GM21360 (cell line): ENCODE measurements at regions not wholly inside any gene's neighbourhood (a gene's known extent, or its start where the extent isn't known, plus 50 kb on each side); places are given as distances from the start of the nearest gene placed in this dataset.
"Not testable (repeated sequence)": the region's sequence is repeated elsewhere in the genome, so short reads cannot be mapped to it uniquely, and the experiment has no call there.

ENCODE experiments used
- ATAC-seq: cut with Tn5 transposase; IDR thresholded peaks from one replicate; pipeline ENCODE4 v1.9.1; 2021; ENCODE audit warnings: mild to moderate bottlenecking, moderate library complexity; ENCODE audit not compliant: unreplicated experiment

DNA sequence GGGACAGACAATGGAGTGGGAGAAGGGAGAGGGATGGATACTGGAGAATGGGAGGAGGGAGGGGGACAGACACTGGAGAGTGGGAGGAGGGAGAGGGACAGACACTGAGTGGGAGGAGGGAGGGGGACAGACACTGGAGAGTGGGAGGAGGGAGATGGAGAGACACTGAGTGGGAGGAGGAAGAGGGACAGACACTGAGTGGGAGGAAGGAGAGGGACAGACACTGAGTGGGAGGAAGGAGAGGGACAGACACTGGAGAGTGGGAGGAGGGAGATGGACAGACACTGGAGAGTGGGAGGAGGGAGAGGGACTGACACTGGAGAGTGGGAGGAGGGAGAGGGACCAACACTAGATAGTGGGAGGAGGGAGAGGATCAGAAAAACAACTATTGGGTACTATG is 426.7 kb upstream of the PMFBP1 start:
- no peak for ATAC-seq

DNA sequence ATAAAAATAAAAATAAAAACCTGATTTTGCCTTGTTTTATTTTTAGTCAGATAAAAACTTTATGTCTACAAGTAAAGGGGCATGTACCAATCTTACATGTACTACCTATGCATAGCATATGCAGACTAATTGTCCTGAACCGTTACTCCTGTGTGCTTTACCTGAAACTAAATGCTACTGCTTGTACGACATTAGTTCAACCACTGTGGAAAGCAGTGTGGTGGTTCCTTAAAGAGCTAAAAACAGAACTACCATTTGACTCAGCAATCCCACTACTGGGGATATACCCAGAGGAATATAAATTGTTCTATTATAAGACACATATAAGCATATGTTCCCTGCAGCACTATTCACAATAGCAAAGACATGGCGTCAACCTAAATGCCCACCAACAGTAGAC is 426.0 kb upstream of the PMFBP1 start:
- no peak for ATAC-seq

DNA sequence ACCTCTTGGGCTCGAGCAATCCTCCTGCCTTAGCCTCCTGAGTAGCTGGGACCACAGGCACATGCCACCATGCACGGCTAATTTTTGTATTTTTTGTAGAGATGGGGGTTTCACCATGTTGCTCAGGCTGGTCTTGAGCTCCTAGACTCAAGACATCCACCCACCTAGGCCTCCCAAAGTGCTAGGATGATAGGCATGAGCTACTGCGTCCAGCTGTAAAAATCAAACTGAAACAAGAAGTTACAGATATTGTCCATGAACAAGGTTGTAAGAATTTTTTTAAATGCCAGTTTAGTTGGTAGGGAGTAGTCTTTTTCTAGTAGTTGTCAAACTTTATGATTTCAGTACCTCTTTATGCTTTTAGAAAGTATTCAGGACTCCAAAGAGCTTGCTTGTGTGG is 424.4 kb upstream of the PMFBP1 start:
- no peak for ATAC-seq

DNA sequence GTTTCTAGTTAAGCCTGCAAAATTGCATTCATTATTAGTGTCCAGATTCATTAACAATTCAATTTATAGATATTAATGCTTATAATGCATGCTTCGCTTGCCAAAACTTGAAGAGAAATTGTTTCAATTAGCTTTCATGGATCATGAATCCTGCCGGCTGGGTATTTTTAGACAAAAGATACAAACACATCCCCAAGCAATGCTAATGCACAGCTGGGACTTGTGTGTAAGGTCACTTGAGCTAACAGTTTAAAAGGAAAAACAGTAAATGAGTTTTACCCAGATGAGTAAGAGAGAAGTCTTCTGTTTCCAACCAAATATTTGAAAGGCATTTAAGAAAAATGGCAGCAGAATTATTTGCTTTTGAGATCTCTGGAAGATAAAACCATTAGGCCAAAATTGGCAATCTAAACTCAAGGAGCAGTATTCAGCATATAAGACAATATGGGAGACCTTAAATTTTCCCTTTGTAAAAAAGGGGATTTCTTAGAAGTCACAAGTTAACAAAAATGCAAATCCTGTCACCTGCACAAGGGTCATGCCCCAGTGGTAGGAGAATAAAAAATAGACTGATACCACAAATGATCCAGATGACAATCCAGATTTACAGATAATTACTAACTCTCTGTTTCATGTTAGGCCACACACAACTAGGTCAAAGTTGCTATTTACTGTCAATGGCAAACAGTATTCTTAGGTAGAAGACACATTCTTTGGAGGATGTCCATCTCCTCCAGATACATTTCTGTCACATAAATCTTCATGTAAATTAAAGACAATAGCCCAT is 418.4 kb upstream of the PMFBP1 start:
- peak; percentile 91 for ATAC-seq

DNA sequence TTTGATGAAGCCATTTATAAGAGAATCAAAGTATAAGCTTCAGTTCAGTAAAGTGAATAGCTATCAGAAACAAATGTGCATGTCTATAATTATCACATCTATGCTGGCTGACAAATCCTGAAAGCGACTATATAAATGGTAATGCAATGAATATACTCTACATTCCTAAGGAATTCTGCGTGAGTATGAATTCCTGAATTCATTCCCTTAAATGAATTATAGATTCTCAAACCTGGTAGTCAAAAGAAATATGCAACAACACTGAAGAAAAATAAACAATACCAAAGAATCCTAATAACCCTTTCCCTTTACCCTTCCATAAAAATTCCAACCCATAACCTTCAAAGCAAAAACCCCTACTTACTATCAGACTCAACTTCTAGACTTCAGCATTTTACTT is 416.6 kb upstream of the PMFBP1 start:
- no peak for ATAC-seq

DNA sequence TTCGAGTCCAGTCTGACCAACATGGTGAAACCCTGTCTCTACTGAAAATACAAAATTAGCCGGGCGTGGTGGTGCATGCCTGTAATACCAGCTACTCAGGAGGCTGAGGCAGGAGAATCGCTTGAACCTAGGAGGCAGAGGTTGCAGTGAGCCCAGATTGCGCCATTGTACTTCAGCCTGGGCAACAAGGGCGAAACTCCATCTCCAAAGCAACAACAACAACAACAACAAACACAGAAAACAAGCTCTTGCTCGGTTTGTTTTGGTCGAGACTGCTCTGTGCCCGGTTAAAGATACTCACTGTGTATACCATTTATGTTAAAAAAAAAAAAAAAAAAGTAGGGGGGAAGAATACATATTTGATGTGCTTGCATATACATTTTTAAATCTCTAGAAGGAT is 406.1 kb upstream of the PMFBP1 start:
- not testable (repeated sequence) for ATAC-seq

DNA sequence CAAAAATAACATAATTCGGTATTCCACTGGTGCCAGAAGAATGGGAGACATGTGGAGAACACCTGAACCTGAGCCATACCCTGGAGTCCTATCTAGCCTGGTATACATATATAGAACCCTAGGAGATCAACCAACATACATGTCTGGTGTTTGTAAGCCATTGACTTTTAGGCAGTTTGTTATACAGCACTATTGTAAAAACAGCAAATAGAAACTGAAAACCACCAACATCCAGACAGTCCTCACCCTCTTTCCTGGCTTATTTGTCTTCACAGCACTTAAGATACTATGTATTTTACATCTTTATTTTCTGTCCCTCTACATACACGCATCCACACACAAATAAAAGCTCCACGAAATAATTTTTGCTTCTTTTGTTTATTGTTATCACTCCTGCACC is 404.2 kb upstream of the PMFBP1 start:
- no peak for ATAC-seq

DNA sequence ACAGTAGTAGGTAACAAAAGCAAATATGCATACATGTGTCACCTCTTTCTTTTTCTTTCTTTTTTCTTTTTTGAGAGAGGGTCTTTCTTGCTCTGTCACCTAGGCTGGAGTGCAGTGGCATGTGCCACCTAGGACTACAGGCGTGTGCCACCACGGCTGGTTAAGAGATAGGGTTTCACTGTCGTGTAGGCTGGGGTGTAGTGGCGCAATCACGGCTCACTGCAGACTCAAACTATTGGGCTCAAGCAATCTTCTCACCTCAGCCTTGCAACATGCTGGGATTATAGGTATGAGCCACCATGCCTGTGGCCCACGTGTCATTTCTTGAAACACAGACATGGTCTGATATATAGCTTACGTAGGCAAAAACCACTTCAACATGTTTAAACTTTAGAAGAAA is 397.7 kb upstream of the PMFBP1 start:
- ATAC-seq = no peak

DNA sequence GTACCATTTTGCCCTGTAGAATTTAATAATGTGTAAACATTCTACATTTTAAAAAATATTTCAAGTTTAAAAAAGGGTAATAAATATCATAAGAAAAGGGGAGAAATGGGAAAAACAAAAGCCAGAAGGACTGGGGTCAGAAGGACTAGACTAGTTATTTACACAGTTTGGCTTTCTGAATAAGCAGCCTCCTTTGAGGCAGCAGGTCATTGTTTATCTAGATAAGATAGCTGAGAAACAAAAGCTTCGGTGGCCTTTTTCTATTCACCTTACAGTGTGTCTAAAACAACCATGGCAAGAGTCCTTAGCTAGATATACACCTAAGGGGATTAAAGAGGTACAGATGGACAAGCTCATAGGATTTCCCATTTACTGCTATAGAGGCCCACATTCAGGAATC is 396.5 kb upstream of the PMFBP1 start:
- no peak for ATAC-seq

DNA sequence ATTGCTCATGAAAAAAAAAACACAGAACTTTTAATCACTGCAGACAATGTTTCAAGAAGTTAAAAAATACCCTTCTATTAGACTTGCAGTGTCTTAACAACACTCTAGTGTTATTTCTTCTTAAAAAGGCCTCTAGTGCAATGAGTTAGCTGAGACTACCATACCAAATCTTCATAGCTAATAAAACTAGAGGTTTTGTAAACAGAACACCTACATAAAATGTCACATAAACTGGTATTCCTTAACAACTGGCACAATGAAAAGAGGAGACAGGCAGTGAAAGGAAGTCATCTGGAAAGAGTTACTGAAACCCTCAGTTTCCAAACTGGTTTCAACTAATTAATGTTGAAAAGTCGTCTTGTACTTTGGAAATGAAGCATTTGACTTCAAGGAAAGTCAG is 394.2 kb upstream of the PMFBP1 start:
- no peak for ATAC-seq

DNA sequence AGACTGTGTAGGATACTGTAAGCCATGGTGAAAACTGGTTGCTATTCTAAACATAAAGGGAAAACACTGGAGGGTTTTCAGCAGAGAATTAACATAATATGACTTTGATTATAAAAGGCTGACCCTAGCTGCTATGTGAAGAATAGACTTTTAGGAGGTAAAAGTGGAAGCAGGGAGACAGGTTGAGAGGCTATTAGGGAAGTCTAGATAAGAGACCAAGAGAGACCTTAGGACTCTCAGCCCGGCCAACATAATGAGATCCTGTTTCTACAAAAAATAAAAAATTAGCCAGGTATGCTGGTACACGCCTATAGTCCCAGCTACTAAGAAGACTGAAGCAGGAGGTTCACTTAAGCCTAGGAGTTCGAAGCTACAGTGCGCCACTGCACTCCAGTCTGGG is 393.2 kb upstream of the PMFBP1 start:
- no peak for ATAC-seq

DNA sequence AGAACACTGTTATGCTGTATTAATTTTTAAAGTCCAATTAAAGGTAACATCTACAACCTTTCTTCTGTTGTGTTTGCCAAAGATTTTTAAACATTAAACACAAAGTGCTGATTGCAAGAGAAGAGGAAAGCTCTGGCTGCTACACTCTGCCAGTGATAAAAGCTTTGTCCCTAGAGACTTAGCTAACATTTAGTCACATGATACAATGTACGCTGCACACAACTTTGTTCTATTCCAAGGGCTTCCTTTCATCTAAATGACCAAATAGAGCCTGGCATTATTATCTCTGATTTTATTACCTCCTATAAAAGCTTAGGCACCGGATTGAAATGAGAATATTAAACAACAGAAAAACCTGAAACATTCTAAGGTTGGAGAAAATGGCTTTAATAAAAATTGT is 388.7 kb upstream of the PMFBP1 start:
- no peak for ATAC-seq

DNA sequence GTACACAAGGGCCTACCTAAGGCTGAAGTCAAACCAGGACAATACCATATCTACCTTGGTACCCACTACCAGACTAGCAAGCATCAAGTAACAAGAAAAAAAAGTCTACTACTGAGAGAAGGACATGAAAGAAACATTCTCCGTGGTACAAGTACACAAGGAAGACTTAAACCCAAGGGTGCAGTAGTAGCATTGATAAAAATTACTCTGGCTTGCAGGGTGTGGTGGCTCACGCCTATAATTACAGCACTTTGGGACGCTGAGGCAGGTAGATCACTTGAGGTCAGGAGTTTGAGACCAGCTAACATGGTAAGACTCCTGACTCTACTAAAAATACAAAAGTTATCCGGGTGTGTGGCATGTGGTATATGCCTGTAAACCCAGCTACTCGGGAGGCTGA is 386.5 kb upstream of the PMFBP1 start:
- no peak for ATAC-seq

DNA sequence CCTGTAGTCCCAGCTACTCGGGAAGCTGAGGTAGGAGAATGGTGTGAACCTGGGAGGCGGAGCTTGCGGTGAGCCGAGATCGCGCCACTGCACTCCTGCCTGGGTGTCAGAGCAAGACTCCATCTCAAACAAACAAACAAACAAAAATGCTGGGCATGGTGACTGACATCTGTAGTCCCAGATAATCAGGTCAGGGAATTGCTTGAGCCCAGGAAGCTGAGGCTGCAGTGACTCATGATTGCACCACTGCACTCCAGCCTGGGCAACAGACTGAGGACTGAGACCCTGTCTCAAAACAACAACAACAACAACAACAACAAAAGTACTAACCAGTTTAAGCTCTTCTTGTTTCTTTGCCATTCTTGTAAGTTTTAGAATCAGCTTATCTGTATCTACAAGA is 383.0 kb upstream of the PMFBP1 start:
- ATAC-seq = no peak

DNA sequence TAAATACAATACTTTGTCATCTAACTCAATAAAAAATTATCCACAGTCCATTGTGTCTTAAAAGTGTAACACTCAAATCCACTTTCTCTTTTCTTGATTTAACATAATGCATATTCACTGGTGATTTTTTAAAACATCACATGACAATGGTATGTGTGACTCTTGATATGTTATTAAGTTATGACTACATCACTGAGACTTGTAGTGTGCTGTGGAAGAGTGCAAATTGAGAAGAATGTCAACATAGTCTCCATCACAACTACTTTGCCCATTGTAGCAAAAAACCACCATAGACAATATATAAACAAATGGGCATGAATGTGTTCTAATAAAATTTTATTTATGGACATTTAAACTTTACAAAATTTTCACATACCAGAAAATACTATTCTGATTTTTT is 380.7 kb upstream of the PMFBP1 start:
- no peak for ATAC-seq

DNA sequence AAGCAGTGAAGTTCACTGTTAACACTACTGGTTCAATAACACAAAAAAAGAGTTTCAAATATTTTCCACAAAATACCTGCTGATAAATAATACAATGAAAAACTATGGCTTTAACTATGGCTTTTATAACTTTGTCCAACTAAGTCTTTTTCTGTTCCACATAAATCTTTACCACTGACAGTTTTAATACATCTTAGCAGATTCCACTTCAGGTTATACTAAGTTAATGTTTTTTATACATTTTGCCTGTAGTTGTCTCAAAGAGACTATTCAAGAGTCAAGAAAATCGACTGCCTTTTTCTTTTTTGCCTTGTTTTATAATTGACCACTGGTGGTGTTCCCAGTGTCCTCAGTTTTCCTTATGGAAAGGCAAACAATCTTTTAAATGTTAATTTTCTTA is 379.7 kb upstream of the PMFBP1 start:
- no peak for ATAC-seq

DNA sequence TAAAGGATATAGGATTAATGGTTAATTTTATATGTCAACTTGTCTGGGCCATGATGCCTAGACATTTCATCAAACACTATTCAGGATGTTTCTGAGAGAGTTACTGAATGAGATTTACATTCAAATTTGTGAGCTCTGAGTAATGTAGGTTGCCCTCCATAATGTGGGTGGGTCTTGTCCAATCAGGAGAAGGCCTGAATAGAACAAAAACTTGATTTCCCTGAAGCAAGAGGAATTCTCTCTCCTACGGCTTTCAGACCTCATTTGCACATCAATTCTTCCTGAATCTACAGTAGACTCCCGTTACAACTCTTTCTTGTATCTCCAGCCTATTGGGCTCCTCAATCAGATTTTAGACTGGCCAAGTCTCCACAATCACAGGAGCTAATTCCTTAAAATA is 377.9 kb upstream of the PMFBP1 start:
- no peak for ATAC-seq

DNA sequence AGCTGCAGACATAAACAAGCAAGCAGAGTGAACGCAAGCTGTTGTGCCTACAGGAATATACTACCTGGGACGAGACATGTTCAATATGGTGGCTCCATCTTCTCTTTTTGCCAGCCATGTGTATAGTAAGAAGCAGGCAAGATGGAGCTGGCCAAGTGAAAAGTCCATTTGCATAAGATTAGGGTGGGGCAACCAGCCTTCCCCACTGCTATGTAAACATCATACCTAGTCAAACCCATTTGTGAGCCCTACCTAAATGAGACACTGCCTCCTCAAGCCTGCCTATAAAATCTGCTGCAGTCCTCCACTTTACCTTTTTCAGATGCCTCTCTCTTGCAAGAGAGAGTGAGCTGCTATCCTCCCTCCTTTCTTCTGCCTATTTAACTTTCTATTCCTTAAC is 370.1 kb upstream of the PMFBP1 start:
- ATAC-seq = no peak

DNA sequence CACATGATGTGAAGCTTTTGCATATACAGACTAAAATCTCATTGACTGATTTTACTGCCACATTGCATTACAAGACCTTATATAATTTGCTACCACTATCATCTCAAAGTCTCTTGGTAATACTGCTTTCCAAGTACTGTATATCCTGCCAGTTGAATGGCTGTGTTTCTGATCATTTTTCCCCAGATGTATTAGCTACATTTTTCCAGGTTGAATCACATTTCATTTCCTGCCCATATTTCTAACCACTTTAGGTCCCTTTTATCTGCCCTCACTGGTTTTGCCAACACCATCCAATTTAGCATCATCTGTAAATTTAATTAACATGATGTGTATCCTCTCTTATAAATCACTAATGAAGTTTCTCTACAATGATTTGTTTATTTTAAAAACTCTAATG is 365.7 kb upstream of the PMFBP1 start:
- ATAC-seq = no peak

DNA sequence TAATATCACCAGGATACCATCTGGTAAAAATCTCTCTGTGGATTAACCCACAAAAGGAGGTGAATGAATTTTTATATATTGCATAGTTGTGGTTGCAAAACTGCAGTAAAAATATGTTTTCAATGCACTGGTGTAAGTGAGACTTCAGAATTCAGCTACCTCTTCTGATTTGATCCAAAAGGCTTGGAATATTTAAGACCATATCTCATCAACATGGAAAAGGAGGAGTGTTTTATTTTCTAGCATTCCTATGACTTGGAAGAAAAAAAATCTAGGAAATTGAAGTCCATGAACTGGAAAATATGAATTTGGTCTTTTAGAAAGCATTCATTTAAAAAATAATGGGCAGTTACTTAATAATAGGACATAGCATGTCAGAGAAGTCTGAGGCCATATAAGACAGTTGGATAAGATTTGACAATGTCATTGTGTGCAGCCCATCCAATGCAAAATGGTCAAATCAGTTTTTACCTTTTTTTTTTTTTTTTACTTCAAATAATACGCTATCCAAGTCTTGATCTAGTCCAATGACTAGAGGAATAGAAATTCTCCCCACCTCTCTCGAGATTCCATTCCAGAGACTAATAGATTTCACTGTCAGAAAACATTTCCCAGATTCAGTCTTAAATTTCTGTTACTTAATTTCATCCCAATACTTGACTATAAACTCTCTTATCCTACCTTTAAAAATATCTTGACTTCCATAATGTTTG is 364.9 kb upstream of the PMFBP1 start:
- no peak for ATAC-seq

DNA sequence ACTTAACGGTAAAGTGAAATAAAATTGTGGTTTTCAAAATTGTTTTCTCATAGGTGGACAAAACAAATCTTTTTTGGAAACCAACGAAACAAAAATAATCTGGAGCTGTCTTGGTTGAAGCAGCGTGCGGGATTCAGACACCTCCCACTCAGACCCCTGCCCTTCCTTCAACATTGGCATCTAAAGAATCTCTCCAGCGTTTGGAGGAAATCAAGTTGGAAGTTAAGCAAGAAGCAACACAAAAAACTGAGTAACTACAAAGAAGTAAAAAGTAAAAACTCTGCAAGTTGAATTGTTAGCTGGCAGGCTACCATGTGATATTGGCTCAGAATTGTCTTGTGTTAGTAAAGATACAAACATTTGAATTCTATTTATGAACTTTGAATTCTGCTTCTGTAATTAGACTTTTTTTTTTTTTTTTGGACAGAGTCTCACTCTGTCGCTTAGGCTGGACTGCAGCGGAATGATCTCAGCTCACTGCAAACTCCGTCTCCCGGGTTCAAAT is 361.0 kb upstream of the PMFBP1 start:
- ATAC-seq = no peak

DNA sequence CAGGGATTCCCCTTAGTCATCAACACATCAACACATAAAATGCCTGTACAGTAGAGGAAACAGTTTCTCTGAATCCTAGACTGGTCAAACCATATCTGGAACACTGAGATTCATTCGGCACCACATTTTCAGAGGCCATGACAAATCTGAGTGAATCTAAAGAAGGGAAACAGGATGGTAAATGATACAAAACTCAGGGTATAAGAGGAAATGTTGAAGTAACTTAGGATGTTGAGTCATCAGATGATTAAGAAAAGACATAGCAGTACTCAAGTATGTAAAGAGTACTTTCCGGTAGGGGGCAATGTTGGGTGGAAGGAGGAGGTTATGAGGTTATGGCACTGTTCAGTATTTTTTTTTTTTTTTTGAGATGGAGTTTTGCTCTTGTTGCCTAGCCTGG is 358.5 kb upstream of the PMFBP1 start:
- ATAC-seq = no peak

DNA sequence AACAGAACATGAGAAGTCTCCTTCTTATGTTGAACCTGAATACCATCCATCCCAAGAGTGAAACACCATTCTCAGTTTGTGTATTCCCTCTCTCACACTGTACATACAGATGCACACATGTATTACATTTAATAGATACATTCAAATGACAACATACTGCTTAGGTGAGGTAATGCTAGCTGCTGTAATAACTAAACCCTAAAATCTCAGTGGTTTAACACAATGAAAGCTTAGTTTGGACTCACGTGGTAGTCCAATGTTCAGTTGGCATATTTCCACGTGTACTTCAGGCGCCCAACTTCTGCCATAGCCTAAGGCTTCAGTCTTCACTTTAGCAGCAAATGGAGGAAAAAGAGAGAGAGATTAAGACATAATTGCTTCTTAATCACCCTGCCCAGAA is 351.1 kb upstream of the PMFBP1 start:
- no peak for ATAC-seq
